ENCODE measurements at regions not wholly inside any gene's neighbourhood (a gene's known extent, or its start where the extent isn't known, plus 50 kb on each side); places are given as distances from the start of the nearest gene placed in this dataset.

DNA sequence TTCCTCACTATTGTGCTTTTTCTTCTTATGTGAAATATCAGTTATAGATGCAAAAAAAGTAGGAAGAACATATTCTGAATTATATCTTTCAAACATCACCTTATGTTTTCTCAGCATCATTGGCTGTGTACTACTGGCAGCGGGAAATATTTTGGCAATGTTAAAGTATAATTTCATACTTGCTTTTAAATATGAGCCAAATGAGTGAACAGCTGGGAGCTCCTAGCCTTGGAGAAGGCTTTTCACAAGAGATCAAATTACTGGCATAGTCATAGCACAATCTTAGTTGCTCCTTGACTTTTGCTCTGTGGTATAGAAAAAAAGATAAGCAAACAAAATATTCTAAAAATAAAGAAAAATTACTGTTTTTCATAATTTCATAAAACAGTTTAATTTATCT lies 1575.8 kb upstream of the PABPC4L start:
- Histone ChIP-seq H3K4me1 (ENCODE audit: control insufficient read depth, insufficient read depth, low read length, poor library complexity, severe bottlenecking) (no peaks in the 10 kb centered on the region), H3K36me3 (ENCODE audit: control insufficient read depth, insufficient read depth, low read length) (no peaks in the 10 kb centered on the region), H3K27ac (ENCODE audit: insufficient read depth, low read length, poor library complexity, severe bottlenecking) (no peak overlapping the region), H3K4me3 (ENCODE audit: low read depth, low read length) (no peak overlapping the region), H3K9me3 (ENCODE audit: control insufficient read depth in 2 of 2, low read length in 2 of 2) (peaks cover 3 to 14% of the 10 kb centered on the region in 2 experiments), H3K27me3 (ENCODE audit: control insufficient read depth, insufficient read depth, low read length) (no peaks in the 10 kb centered on the region)
- Mint-ChIP-seq H3K4me3 (no peak overlapping the region), H3K27ac (no peak overlapping the region), H3K4me1 (no peaks in the 10 kb centered on the region), H3K36me3 (no peaks in the 10 kb centered on the region), H3K9me3 (peaks cover 0 to 29% (median 4%) of the 10 kb centered on the region in 7 donors), H3K27me3 (no peaks in the 10 kb centered on the region)
- no peak for DNase-seq
- no peak for ATAC-seq (ENCODE audit: low read depth in 2 of 2)

DNA sequence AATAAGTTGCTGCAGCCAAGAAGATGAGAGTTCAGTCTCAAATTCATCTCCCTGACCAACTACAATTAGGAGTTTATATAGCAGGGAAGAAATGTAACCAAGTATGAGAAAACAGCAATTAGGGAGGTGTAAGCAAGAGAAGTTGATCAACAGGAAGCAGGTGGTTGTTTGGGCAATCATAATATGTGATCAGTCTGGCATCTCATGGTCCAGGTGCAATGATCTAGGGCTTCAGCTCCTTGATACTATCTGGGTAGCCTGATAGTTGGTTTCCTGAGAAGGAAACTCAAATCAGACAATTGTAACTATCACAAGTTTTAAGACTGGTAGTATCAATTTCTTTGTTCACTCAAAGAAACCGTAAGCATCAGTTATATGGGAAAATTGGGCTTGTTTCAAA lies 1574.3 kb upstream of the PABPC4L start:
- no peaks in the 10 kb centered on the region for H3K36me3 Mint-ChIP-seq
- no peak for ATAC-seq (ENCODE audit: low read depth in 2 of 2)
- no peak for DNase-seq
- no peak overlapping the region for H3K4me3 Mint-ChIP-seq
- H3K27ac Mint-ChIP-seq, result no peak overlapping the region
- Histone ChIP-seq H3K9me3 (ENCODE audit: control insufficient read depth in 2 of 2, low read length in 2 of 2) (peaks cover 2 to 14% of the 10 kb centered on the region in 2 experiments), H3K27ac (ENCODE audit: insufficient read depth, low read length, poor library complexity, severe bottlenecking) (no peak overlapping the region), H3K36me3 (ENCODE audit: control insufficient read depth, insufficient read depth, low read length) (no peaks in the 10 kb centered on the region), H3K4me3 (ENCODE audit: low read depth, low read length) (no peak overlapping the region), H3K4me1 (ENCODE audit: control insufficient read depth, insufficient read depth, low read length, poor library complexity, severe bottlenecking) (no peaks in the 10 kb centered on the region), H3K27me3 (ENCODE audit: control insufficient read depth, insufficient read depth, low read length) (no peaks in the 10 kb centered on the region)
- peaks cover 0 to 36% (median 6%) of the 10 kb centered on the region in 7 donors for H3K9me3 Mint-ChIP-seq
- no peaks in the 10 kb centered on the region for H3K4me1 Mint-ChIP-seq
- H3K27me3 Mint-ChIP-seq, result no peaks in the 10 kb centered on the region

DNA sequence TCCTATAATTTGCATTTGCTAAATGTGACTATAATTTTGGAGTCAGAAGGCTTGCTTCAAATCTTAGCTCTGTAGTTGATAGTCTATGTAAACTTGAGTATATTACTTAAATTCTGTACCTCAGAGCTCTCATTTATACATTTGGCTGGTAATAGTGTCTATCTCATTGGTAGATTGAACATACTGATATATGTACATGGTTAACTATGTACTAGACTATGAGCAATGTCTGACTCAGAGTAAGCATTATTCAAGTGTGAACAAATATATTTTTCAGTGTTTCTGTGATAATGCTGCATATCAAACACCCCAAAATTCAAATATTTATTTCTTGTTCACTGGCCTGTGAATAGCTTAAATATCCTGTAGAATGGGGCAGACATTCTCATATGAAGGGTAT lies 1568.9 kb upstream of the PABPC4L start:
- DNase-seq (no peak), ATAC-seq (ENCODE audit: low read depth in 2 of 2) (no peak)
- no peaks in the 10 kb centered on the region for H3K4me1 ChIP-seq (ENCODE audit: control insufficient read depth, insufficient read depth, low read length, poor library complexity, severe bottlenecking)
- no peak overlapping the region for H3K27ac ChIP-seq (ENCODE audit: insufficient read depth, low read length, poor library complexity, severe bottlenecking)
- H3K36me3 ChIP-seq (ENCODE audit: control insufficient read depth, insufficient read depth, low read length), result no peaks in the 10 kb centered on the region
- H3K27me3 Mint-ChIP-seq, result no peaks in the 10 kb centered on the region
- no peaks in the 10 kb centered on the region for H3K4me1 Mint-ChIP-seq
- no peaks in the 10 kb centered on the region for H3K27me3 ChIP-seq (ENCODE audit: control insufficient read depth, insufficient read depth, low read length)
- no peaks in the 10 kb centered on the region for H3K36me3 Mint-ChIP-seq
- H3K4me3 Mint-ChIP-seq, result no peak overlapping the region
- H3K27ac Mint-ChIP-seq, result no peak overlapping the region
- H3K9me3 Mint-ChIP-seq, result peaks cover 4 to 23% (median 11%) of the 10 kb centered on the region in 7 donors
- H3K9me3 ChIP-seq (ENCODE audit: control insufficient read depth in 2 of 2, low read length in 2 of 2), result peaks cover 0 to 12% of the 10 kb centered on the region in 2 experiments
- no peak overlapping the region for H3K4me3 ChIP-seq (ENCODE audit: low read depth, low read length)

DNA sequence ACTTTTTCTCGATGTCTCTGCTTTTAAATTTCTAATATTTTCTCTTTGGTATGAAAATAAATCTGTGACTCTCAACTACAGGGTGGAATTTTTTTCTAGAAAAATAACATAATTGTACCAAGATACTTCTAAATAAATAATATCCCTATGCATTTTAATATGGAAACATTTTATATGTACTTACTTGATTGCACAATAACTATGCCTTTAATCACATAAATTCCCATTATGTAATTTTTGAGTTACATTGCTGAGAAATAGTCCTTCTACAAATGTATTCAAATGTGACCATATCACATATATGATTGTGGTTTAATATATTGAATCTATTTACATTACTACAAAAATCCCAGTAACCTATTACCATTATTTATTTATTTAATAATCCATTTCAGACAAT lies 1543.3 kb upstream of the PABPC4L start:
- Mint-ChIP-seq H3K27ac (no peak overlapping the region), H3K4me3 (no peak overlapping the region), H3K36me3 (no peaks in the 10 kb centered on the region), H3K9me3 (peaks cover 1 to 23% (median 8%) of the 10 kb centered on the region in 7 donors), H3K4me1 (no peaks in the 10 kb centered on the region), H3K27me3 (no peaks in the 10 kb centered on the region)
- Histone ChIP-seq H3K36me3 (ENCODE audit: control insufficient read depth, insufficient read depth, low read length) (no peaks in the 10 kb centered on the region), H3K27ac (ENCODE audit: insufficient read depth, low read length, poor library complexity, severe bottlenecking) (no peak overlapping the region), H3K4me1 (ENCODE audit: control insufficient read depth, insufficient read depth, low read length, poor library complexity, severe bottlenecking) (no peaks in the 10 kb centered on the region), H3K27me3 (ENCODE audit: control insufficient read depth, insufficient read depth, low read length) (no peaks in the 10 kb centered on the region), H3K9me3 (ENCODE audit: control insufficient read depth in 2 of 2, low read length in 2 of 2) (no peaks in the 10 kb centered on the region), H3K4me3 (ENCODE audit: low read depth, low read length) (no peak overlapping the region)
- ATAC-seq (ENCODE audit: low read depth in 2 of 2), result no peak
- DNase-seq, result no peak

DNA sequence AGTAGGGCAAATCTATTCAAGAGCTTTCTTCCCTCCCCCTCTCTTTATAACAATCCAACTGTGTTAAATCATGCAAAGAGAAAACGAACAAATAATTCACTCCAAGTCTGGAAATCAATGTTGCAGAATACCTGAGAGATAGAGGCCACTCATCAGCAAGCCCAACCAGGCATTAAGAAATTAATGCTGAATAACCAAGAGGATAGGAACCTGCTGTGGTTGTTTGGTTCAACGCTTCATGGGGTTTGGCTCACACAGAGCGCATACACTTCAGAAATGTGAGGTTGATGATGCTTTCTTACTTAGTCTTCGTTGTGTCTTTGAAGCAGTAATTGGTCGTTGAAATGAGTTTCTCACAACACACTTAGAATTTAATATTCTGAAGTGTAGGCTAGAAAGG lies 1540.0 kb upstream of the PABPC4L start:
- H3K36me3 ChIP-seq (ENCODE audit: control insufficient read depth, insufficient read depth, low read length), result no peaks in the 10 kb centered on the region
- ATAC-seq (ENCODE audit: low read depth in 2 of 2), result no peak
- no peak overlapping the region for H3K4me3 ChIP-seq (ENCODE audit: low read depth, low read length)
- H3K27ac Mint-ChIP-seq, result no peak overlapping the region
- H3K9me3 Mint-ChIP-seq, result peaks cover 0 to 17% (median 6%) of the 10 kb centered on the region in 7 donors
- no peaks in the 10 kb centered on the region for H3K4me1 ChIP-seq (ENCODE audit: control insufficient read depth, insufficient read depth, low read length, poor library complexity, severe bottlenecking)
- DNase-seq, result no peak
- no peaks in the 10 kb centered on the region for H3K9me3 ChIP-seq (ENCODE audit: control insufficient read depth in 2 of 2, low read length in 2 of 2)
- H3K27me3 Mint-ChIP-seq, result no peaks in the 10 kb centered on the region
- no peaks in the 10 kb centered on the region for H3K4me1 Mint-ChIP-seq
- no peaks in the 10 kb centered on the region for H3K36me3 Mint-ChIP-seq
- no peaks in the 10 kb centered on the region for H3K27me3 ChIP-seq (ENCODE audit: control insufficient read depth, insufficient read depth, low read length)
- H3K4me3 Mint-ChIP-seq, result no peak overlapping the region
- no peak overlapping the region for H3K27ac ChIP-seq (ENCODE audit: insufficient read depth, low read length, poor library complexity, severe bottlenecking)

DNA sequence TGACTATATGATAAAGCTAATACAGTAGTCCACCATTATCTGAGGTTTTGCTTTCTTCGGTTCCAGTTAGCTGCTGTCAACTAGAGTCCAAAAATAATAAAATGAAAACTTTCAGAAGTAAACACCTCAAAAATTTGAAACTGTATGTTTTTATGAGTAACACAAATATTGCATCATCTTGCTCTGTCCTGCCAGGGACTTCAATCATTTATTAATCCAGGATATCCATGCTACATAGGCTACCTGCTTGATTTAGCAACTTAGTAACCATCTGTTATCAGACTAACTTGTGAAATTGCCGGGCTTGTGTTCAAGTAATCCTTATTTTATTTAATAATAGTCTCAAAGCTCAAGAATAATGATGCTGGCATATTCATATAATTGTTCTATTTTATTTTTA lies 1537.8 kb upstream of the PABPC4L start:
- Mint-ChIP-seq H3K4me1 (no peaks in the 10 kb centered on the region), H3K4me3 (no peak overlapping the region), H3K27ac (no peak overlapping the region), H3K27me3 (no peaks in the 10 kb centered on the region), H3K36me3 (no peaks in the 10 kb centered on the region), H3K9me3 (peaks cover 1 to 9% (median 7%) of the 10 kb centered on the region in 7 donors)
- no peaks in the 10 kb centered on the region for H3K36me3 ChIP-seq (ENCODE audit: control insufficient read depth, insufficient read depth, low read length)
- no peaks in the 10 kb centered on the region for H3K9me3 ChIP-seq (ENCODE audit: control insufficient read depth in 2 of 2, low read length in 2 of 2)
- H3K27ac ChIP-seq (ENCODE audit: insufficient read depth, low read length, poor library complexity, severe bottlenecking), result no peak overlapping the region
- DNase-seq (no peak), ATAC-seq (ENCODE audit: low read depth in 2 of 2) (no peak)
- no peaks in the 10 kb centered on the region for H3K27me3 ChIP-seq (ENCODE audit: control insufficient read depth, insufficient read depth, low read length)
- H3K4me3 ChIP-seq (ENCODE audit: low read depth, low read length), result no peak overlapping the region
- H3K4me1 ChIP-seq (ENCODE audit: control insufficient read depth, insufficient read depth, low read length, poor library complexity, severe bottlenecking), result no peaks in the 10 kb centered on the region

DNA sequence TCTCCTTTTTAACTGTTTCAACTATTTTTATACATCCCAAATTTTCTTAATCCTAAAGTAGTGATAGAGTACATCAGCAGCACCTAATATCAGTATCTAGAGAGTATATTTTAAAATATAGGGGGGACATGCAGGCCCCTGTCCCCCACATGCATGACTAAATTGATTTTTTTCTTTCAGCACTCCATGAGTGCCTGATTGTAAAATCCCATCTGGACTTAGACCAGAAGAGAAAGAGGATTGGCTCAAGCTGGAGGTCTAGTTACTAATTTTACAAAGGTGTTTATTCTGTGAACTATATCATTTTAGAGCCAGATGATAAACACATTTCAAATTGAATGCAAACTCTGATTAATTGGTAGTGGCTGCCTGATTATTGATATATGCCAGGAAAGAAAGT lies 1533.9 kb upstream of the PABPC4L start:
- H3K27me3 ChIP-seq (ENCODE audit: control insufficient read depth, insufficient read depth, low read length), result no peaks in the 10 kb centered on the region
- H3K36me3 ChIP-seq (ENCODE audit: control insufficient read depth, insufficient read depth, low read length), result no peaks in the 10 kb centered on the region
- H3K4me3 ChIP-seq (ENCODE audit: low read depth, low read length), result no peak overlapping the region
- Mint-ChIP-seq H3K4me1 (no peaks in the 10 kb centered on the region), H3K9me3 (peaks cover 2 to 10% (median 6%) of the 10 kb centered on the region in 7 donors), H3K36me3 (no peaks in the 10 kb centered on the region), H3K27ac (no peak overlapping the region), H3K27me3 (no peaks in the 10 kb centered on the region), H3K4me3 (no peak overlapping the region)
- ATAC-seq (ENCODE audit: low read depth in 2 of 2) (no peak), DNase-seq (no peak)
- H3K9me3 ChIP-seq (ENCODE audit: control insufficient read depth in 2 of 2, low read length in 2 of 2), result peaks cover 0 to 4% of the 10 kb centered on the region in 2 experiments
- no peak overlapping the region for H3K27ac ChIP-seq (ENCODE audit: insufficient read depth, low read length, poor library complexity, severe bottlenecking)
- H3K4me1 ChIP-seq (ENCODE audit: control insufficient read depth, insufficient read depth, low read length, poor library complexity, severe bottlenecking), result no peaks in the 10 kb centered on the region

DNA sequence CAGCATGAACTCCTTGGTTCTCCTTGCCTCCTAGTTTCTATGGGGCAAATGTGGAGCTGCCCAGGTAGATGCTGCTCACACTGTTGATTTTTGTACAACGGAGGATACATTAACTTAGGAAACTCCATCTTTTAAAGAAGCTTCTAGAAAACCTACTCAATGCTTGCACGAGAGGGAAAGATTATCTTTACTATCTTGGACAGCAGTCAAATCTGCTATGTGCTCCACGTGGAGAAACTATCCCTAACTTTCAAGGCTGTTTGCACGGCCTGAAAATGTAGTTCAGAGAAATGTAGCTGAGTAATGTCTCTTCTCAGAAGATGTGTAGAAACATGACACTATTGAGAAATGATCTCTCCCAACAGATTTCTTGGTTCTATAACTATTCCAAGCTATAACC lies 1530.9 kb upstream of the PABPC4L start:
- no peak overlapping the region for H3K4me3 Mint-ChIP-seq
- H3K9me3 Mint-ChIP-seq, result peaks cover 2 to 12% (median 5%) of the 10 kb centered on the region in 7 donors
- Histone ChIP-seq H3K4me3 (ENCODE audit: low read depth, low read length) (no peak overlapping the region), H3K36me3 (ENCODE audit: control insufficient read depth, insufficient read depth, low read length) (no peaks in the 10 kb centered on the region), H3K27me3 (ENCODE audit: control insufficient read depth, insufficient read depth, low read length) (no peaks in the 10 kb centered on the region), H3K9me3 (ENCODE audit: control insufficient read depth in 2 of 2, low read length in 2 of 2) (peaks cover 0 to 4% of the 10 kb centered on the region in 2 experiments), H3K27ac (ENCODE audit: insufficient read depth, low read length, poor library complexity, severe bottlenecking) (no peak overlapping the region), H3K4me1 (ENCODE audit: control insufficient read depth, insufficient read depth, low read length, poor library complexity, severe bottlenecking) (no peaks in the 10 kb centered on the region)
- no peak overlapping the region for H3K27ac Mint-ChIP-seq
- ATAC-seq (ENCODE audit: low read depth in 2 of 2) (no peak), DNase-seq (no peak)
- H3K4me1 Mint-ChIP-seq, result no peaks in the 10 kb centered on the region
- H3K36me3 Mint-ChIP-seq, result no peaks in the 10 kb centered on the region
- H3K27me3 Mint-ChIP-seq, result no peaks in the 10 kb centered on the region

All from CD4-positive, CD25-positive, alpha-beta regulatory T cell (primary cell).